GM18909 (cell line): ENCODE measurements at regions not wholly inside any gene's neighbourhood (a gene's known extent, or its start where the extent isn't known, plus 50 kb on each side); places are given as distances from the start of the nearest gene placed in this dataset.
"Not testable (repeated sequence)": the region's sequence is repeated elsewhere in the genome, so short reads cannot be mapped to it uniquely, and the experiment has no call there.

ENCODE experiments used
- ATAC-seq: cut with Tn5 transposase; IDR thresholded peaks from one replicate; pipeline ENCODE4 v1.9.1; 2021; ENCODE audit warnings: mild to moderate bottlenecking; ENCODE audit not compliant: unreplicated experiment, poor library complexity

- no peak for ATAC-seq
These were observed 53.5 kb downstream of the XCL2 start for GRCh38 chr1:168490306-168490705.

DNA sequence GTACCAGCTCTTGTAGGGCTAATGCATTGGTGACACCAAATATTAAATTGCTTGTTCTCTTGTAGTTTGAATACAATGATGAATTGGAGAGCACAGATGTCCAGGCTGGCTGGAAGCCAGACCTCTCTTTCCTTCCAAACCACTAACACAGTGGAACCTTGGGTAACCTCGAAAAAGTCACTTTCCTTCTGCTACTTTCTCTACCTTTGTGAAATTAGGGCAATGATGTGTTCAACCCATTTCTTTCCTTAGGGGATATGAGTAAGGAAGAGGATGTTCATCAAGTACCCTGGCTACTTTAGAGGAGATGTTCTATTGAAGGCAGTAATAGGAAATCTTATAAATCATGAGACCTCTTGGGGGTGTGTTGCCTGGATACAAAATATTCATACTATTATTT lies 55.7 kb downstream of the XCL2 start:
- no peak for ATAC-seq

GRCh38 chr1:168486820-168487219 lies 57.0 kb downstream of the XCL2 start:
- ATAC-seq: not testable (repeated sequence)

DNA sequence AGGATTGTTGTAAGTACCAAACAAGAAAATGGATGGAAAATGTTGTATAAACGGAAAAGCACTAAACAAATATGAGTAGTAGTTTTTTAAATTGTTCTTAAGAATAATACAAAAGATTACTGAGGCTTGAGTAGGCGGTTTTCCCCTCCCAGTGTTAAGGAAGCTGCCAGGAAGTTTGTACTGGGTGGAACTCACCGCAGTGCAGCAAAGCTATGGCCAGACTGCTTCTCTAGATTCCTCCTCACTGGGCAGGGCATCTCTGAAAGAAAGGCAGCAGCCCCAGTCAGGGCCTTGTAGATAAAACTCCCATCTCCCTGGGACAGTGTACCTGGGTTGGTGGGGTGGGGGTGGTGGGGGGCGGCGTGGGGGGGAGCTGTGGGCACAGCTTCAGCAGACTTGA lies 58.7 kb downstream of the XCL2 start:
- no peak for ATAC-seq

DNA sequence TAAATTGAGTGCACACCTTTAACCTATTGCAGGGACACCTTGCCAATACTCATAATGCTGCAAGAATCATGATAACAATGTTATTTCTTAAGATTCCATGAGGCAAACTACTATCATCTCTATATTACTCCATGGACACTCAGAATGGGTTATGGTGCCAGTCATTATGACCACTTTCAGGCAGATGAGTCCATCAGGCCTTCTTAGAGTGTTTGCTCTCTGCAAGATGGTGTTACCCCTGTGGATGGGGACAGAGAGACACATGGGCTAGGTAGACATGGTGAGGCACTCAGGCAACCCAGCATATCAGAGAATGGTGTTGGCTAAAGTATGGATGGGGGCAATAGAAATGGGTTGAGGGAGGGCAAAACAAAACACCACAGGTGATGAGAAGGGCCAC lies 59.7 kb downstream of the XCL2 start:
- ATAC-seq: no peak

- no peak for ATAC-seq
These were observed 60.3 kb downstream of the XCL2 start for GRCh38 chr1:168483539-168483938.

DNA sequence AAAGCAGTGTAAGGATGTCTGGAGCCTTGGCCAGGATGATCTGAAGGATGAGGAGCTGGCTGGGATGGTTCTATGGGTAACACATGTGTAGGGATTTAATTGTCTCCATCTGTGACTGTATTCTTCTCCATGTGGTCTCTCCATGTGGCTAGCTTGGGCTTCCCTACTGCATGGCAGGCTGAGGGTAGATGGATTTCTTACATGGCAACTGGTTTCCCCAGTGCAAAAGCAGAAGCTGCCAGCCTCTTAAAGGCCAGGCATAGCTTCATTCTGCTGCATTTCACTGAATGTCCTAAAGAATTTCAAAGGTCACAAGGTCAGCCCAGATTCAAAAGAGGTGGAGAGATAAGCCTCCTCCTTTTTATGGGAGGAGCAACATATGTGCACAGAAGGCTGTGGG lies 61.7 kb downstream of the XCL2 start:
- no peak for ATAC-seq

GRCh38 chr1:168481586-168481985 lies 62.2 kb downstream of the XCL2 start:
- ATAC-seq: no peak

GRCh38 chr1:168480997-168481396 lies 62.8 kb downstream of the XCL2 start:
- no peak for ATAC-seq

DNA sequence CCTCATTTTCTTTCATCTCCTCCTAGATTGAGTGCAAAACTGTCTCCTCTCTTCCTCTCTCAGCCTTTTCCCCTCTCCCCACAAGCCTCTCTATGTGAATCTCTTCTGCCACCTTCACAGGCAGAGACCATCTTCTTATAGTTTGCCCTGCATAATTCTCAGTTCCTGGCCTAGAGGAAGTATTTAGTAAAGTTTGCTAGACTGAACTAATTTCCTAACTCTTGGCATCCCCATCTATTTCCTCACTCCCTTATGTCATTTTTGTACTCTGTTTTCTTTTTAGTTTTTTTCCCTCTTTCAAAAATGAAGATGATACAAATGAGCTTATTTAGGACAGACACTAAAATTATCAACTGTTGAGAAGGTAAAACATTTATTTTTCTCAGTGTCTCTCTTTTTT lies 66.0 kb downstream of the XCL2 start:
- ATAC-seq: no peak

DNA sequence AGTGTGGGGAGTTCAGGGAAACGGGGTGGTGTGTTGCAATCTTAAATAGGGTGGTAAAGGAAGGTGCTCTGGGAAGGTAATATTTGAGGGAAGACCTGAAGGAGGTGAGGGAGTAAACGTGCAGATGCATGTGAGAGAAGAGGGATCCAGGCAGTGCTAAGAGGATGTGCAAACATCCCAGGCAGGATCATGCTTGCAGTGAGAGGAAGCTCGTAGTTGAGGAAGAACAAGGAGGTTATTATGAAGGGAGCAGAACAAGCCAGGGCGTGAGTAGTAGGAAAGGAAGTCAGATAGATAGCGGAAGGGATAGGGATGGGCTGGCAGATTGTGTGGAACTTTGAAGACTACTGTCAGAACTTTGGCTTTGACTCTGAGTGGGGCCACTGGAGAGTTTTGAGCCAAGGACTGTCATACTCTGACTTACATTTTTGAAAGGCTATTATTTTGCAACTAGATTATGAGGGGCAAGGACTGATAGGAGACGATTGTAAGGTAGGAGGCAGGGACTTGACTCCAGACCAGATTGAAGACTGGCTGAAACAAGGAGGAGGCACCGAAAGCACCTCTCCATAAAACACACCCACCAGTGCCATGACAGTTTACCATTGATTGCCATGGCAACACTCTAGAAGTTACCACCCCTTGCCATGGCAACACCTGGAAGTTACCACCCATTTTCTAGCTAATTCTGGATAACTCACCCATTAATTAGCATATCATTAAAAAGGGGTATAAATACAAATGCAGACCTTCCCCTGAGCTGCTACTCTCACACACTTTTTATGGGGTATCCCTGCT lies 67.0 kb downstream of the XCL2 start:
- ATAC-seq: no peak

DNA sequence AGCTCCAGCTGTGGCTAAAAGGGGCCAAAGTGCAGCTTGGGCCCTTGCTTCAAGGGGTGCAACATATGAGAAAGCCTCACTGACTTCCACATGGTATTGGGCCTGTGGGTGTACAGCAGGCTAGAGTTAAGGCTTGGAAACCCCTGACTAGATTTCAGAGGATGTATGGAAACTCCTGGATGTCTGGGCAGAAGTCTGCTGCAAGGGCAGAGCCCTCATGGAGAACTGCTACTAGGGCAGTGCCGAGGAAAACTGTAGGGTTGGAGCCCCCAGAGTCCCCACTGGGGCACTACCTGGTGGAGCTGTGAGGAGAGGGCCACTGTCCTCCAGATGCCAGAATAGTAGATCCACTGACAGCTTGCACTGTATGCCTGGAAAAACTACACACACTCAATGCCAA lies 69.5 kb downstream of the XCL2 start:
- no peak for ATAC-seq

DNA sequence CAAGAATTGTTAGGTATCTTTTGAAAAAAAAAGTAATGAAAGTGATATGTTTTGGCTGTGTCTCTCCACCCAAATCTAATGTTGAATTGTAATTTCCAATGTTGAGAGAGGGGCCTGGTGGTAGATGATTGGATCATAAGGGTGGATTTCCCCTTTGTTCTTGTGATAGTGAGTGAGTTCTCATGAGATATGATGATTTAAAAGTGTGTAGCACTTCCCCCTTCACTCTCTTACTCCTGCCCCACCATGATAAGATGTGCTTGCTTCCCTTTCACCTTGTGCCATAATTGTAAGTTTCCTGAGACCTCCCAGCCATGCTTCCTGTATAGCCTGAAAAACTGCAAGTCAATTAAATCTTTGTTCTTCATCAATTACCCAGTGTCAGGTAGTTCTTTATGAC lies 70.7 kb downstream of the XCL2 start:
- ATAC-seq: no peak

DNA sequence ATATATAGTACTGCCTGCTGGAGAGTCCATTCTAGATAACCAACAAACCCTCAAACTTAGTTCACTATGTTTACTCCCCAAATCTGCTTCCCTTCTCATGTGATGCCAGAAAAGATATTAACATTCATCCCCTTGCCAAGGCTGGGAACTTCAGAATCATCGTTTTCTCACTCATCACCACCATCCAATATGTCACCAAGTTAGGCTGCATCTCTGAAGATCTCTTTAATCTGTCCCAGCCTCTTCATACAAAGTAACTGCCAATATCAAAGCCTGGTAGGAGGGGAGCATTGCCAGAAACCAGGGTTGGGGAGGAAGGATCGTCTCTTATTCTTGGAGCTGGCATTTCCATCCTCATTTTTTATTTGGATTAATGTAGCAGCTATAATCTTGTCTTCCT lies 71.6 kb downstream of the XCL2 start:
- no peak for ATAC-seq

- no peak for ATAC-seq
These were observed 72.8 kb downstream of the XCL2 start for GRCh38 chr1:168470901-168471431.

- ATAC-seq: no peak
These were observed 74.1 kb downstream of the XCL2 start for GRCh38 chr1:168469690-168470089.

DNA sequence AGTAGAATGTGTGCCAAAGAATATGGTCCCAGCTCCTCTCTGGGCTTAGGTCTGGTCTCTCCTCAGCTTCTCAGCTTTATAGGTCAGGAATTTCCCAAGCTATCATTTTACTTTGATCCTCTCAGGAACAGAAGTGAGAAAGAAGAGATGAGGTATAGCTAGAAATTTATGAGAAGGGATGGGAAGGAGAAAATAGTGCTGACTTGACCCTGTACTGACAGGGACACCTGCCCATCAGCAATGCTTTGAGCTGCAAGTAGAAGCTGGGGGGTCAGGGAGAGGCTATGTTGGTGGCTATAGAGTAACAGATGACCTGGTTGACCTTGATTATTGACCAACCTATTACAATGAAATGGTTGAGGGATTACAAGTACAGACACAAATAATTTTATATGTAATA lies 75.0 kb downstream of the XCL2 start:
- ATAC-seq: no peak

- ATAC-seq: no peak
These were observed 75.6 kb downstream of the XCL2 start for GRCh38 chr1:168468042-168468809.

DNA sequence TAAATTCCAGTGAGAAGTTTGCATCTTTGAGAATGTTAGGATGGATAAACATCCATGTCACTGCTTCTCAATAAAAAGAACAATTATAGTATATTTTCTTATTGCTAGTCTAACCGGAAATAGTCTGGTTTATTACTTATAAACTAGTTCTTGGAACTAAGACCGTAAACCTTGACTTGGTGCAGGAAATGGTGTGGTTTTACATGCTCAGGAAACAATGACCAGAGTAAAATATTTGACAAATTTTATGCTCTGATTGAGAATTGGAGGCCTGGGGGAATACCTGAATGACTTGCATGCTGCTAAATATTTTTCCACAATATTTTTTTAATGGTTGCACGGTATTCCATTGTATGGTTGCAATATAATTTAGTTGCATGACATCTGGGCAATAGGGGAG lies 76.3 kb downstream of the XCL2 start:
- ATAC-seq: peak; percentile 43

- peak; percentile 63 for ATAC-seq
These were observed 77.1 kb downstream of the XCL2 start for GRCh38 chr1:168466714-168467131.

DNA sequence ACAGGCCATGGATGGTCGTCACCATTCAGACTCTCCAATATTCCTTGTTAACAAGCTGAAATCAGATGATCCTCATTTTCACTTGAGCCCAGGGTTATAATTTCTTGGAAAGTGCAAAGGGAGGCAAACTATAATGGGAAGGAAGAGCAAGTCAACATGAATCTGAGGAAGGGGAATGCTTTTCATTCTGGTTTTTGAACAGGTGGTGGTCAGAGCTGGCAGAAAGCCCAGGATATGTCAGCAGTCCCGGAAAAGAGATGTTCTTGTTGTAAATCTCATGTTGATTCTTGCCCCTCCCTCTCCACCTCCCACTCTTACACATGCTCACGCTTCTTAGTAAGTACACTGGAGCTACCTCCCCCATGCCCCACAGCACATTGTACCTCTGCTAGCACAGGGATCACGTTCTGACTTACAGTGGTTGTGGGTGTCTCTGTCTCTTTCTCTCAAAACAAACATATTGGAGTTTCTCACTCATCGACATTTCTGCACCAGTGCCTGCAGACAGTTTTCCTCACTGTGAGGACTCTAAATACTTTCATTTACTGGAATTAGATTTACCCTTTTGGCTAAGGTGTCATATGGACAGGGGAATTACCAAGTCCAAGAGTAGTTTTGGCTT lies 77.6 kb downstream of the XCL2 start:
- ATAC-seq: peak; percentile 67
